AG04449 (cell line): ENCODE measurements at regions not wholly inside any gene's neighbourhood (a gene's known extent, or its start where the extent isn't known, plus 50 kb on each side); places are given as distances from the start of the nearest gene placed in this dataset.

Experiments
- CTCF ChIA-PET: fragments of 350-600 bp; formaldehyde crosslinking; extraction: SDS; loops from one replicate; lab custom pipeline; 2021; ENCODE audit warnings: antibody characterized with exemption; lab: Yijun Ruan, JAX
- POLR2A ChIA-PET: fragments of 400-600, 350-600 bp; formaldehyde crosslinking; extraction: SDS; loops from one replicate; lab custom pipeline; 2020; ENCODE audit warnings: antibody characterized with exemption, inconsistent platforms; lab: Yijun Ruan, JAX
- DNase-seq: peaks from one replicate; pipeline ENCODE4 v3.0.0-alpha.2; 2010; ENCODE audit warnings: low read depth, low spot score
- H3K4me3 ChIP-seq: 2 replicates; pipeline ENCODE4 v1.5.1; 2011; ENCODE audit warnings: low read depth, mild to moderate bottlenecking, control low read depth, low read length
- CTCF ChIP-seq: IDR thresholded peaks from one replicate; pipeline ENCODE4 v1.5.1; 2011; ENCODE audit warnings: mild to moderate bottlenecking, moderate library complexity, low read length, control low read depth, inconsistent platforms; ENCODE audit not compliant: insufficient read depth; ENCODE audit errors: missing control alignments

- TF ChIP-seq CTCF = no peak
- DNase-seq = no peak
- ChIA-PET POLR2A (no interaction called here), CTCF (no interaction called here)
- no peak overlapping the region for H3K4me3 ChIP-seq
Measured at GRCh38 chr13:50733392-50733791, 110.1 kb downstream of the DLEU7 start.

- CTCF ChIA-PET = no interaction called here
- TF ChIP-seq CTCF = no peak
- POLR2A ChIA-PET = no interaction called here
Measured at GRCh38 chr13:50735071-50735470, 108.4 kb downstream of the DLEU7 start.

GRCh38 chr13:50740052-50740741 is 103.3 kb downstream of the DLEU7 start:
- ChIA-PET CTCF (no interaction called here), POLR2A (no interaction called here)
- H3K4me3 ChIP-seq = no peak overlapping the region
- DNase-seq = no peak
- TF ChIP-seq CTCF = no peak

More at GRCh38 chr13:50735071-50735470, 108.4 kb downstream of the DLEU7 start:
- no peak for DNase-seq
- H3K4me3 ChIP-seq = no peak overlapping the region

- CTCF ChIA-PET = no interaction called here
- POLR2A ChIA-PET = no interaction called here
- DNase-seq = no peak
- TF ChIP-seq CTCF = no peak
- H3K4me3 ChIP-seq = no peak overlapping the region
Measured at GRCh38 chr13:50742353-50742752, 101.1 kb downstream of the DLEU7 start.

- POLR2A ChIA-PET = no interaction called here
- H3K4me3 ChIP-seq = no peak overlapping the region
- CTCF ChIA-PET = no interaction called here
- DNase-seq = no peak
- TF ChIP-seq CTCF = no peak
Measured at GRCh38 chr13:50742968-50743367, 100.5 kb downstream of the DLEU7 start.

- POLR2A ChIA-PET = no interaction called here
- H3K4me3 ChIP-seq = no peak overlapping the region
- DNase-seq = no peak
- no peak for TF ChIP-seq CTCF
- CTCF ChIA-PET = no interaction called here
Measured at GRCh38 chr13:50744116-50744660, 99.3 kb downstream of the DLEU7 start.
